ENCODE measurements at regions not wholly inside any gene's neighbourhood (a gene's known extent, or its start where the extent isn't known, plus 50 kb on each side); places are given as distances from the start of the nearest gene placed in this dataset.
"Not testable (repeated sequence)": the region's sequence is repeated elsewhere in the genome, so short reads cannot be mapped to it uniquely, and the experiment has no call there.

DNA sequence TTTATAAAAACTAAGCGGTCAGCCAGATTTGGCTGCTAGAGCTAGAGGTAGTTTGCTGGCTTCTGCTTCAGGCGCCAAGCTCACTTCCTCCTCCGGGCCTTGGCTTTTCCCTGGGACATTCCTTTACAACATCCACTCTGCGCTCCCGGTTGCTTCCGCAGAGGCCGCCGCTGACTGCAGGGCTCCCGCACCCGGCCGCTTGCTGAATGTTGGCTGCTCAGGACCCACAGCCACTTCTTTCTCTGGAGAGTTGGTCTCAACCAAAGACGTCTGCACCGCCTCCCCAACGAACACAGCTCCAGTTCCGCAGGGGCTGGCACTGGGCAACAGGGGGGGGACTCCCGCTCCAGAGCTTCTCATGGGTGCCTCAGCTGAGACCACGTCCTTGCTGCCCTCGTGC lies 282.8 kb downstream of the TFAP2C start:
- DNase-seq (ENCODE audit: low read depth in 4 of 4, low spot score in 3 of 4): no peak

GRCh38 chr20:56914532-56914931 lies 285.4 kb downstream of the TFAP2C start:
- no peak for DNase-seq (ENCODE audit: low read depth in 4 of 4, low spot score in 3 of 4)

- DNase-seq (ENCODE audit: low read depth in 4 of 4, low spot score in 3 of 4): no peak
Measured at GRCh38 chr20:56916345-56916622, 287.2 kb downstream of the TFAP2C start.

GRCh38 chr20:56920041-56920440 lies 290.9 kb downstream of the TFAP2C start:
- DNase-seq (ENCODE audit: low read depth in 4 of 4, low spot score in 3 of 4): not testable (repeated sequence)

DNA sequence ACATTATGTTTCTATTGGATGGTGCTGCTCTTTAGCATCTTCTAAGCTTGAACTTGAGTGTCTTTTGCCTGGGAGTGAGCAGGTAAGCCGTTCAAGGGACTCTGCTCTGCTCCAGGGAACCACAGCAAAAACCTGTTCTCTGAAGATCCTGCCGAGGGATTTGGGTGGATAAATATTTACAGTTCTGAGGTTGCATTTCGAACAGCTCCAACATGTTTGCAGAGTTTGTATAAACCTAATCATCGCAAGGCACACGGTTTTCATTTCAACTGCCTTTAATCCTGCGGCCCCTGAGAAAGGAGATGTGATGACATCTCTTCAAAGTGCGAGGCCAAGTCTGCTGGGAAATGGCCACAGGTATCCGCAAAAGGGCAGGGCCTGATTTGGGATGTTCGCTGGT lies 293.4 kb downstream of the TFAP2C start:
- no peak for DNase-seq (ENCODE audit: low read depth in 4 of 4, low spot score in 3 of 4)

DNA sequence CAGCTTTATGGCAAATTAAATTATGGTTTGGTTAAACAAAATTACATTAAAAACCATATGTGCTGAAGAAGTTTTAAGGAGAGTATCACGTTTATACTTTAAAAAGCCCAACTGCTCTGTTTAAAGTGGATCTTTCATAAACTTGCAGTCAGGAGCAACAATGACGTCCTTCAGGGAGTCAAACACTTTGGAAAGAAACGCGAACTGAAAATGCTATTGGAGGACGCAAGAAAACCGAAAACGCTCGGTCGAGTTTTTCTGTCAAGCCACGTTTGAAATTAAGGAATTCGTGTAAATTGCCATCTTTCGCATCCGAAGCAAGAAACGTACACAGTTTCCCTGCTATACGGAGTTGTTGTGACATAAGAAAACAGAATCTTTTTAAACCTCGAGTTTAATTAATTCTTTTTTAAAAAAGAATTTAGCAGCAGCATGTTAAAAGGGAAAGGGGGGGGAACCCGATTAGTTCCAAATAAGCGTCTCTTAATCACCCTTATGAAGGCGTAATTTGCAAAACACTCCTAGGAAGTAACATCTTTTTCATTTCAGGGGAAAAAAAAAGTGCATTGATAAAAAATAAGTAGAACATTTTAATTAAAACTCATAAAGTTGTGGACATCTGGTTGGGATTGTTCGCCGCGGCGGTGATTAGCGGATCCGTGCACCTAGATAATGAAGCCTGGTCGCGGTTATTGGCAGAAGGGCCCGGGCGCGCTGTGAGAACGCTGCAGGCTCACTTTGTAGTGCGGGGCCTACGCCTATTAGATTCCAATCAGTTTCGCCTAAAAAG lies 295.4 kb downstream of the TFAP2C start:
- no peak for DNase-seq (ENCODE audit: low read depth in 4 of 4, low spot score in 3 of 4)

GRCh38 chr20:56925082-56925830 lies 296.1 kb downstream of the TFAP2C start:
- no peak for DNase-seq (ENCODE audit: low read depth in 4 of 4, low spot score in 3 of 4)

- no peak for DNase-seq (ENCODE audit: low read depth in 4 of 4, low spot score in 3 of 4)
Measured at GRCh38 chr20:56925831-56926170, 296.7 kb downstream of the TFAP2C start.

GRCh38 chr20:56926501-56926900 lies 297.4 kb downstream of the TFAP2C start:
- no peak for DNase-seq (ENCODE audit: low read depth in 4 of 4, low spot score in 3 of 4)

- no peak for DNase-seq (ENCODE audit: low read depth in 4 of 4, low spot score in 3 of 4)
Measured at GRCh38 chr20:56927127-56927526, 298.0 kb downstream of the TFAP2C start.

GRCh38 chr20:56928007-56928406 lies 298.9 kb downstream of the TFAP2C start:
- no peak for DNase-seq (ENCODE audit: low read depth in 4 of 4, low spot score in 3 of 4)

- DNase-seq (ENCODE audit: low read depth in 4 of 4, low spot score in 3 of 4): no peak
Measured at GRCh38 chr20:56929606-56930005, 300.5 kb downstream of the TFAP2C start.

GRCh38 chr20:56930876-56931275 lies 301.8 kb downstream of the TFAP2C start:
- DNase-seq (ENCODE audit: low read depth in 4 of 4, low spot score in 3 of 4): no peak

GRCh38 chr20:56932575-56933330 lies 303.6 kb downstream of the TFAP2C start:
- DNase-seq (ENCODE audit: low read depth in 4 of 4, low spot score in 3 of 4): no peak

DNA sequence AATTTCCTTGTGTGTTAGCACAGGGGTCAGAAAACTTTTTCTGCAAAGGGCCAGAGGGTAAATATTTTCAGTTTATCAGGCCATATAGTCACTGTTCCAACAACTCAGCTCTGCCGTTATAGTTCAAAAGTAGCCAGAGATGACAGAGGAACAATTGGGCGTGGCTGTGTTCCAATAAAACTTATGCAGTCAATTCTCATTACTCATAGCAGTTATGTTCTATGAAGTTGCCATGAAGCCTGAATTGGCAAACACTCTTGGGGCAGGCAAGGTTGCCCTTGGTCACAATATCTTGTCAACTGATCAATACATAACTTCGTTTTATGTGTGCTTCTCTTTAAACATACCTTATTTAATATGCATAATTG lies 304.2 kb downstream of the TFAP2C start:
- no peak for DNase-seq (ENCODE audit: low read depth in 4 of 4, low spot score in 3 of 4)

DNA sequence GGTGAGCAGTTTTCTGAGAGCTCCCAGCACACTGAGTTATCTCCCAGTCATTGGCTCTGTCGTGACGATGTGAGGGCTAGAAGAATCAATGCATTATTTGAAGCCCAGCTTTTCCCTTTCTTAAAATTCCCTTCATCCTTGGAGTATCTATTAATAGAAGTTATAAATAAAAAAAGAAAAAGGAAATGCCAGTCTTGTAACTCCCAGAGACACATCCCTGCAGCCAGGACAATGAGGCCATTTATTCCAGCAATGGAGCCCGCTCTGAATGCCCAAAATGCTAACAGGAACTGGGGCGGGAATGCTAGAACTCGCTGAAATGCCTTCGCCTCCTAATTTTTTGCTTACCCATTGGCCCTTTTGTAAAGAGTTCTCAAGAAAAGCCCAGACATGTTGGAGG lies 305.8 kb downstream of the TFAP2C start:
- DNase-seq (ENCODE audit: low read depth in 4 of 4, low spot score in 3 of 4): no peak

DNA sequence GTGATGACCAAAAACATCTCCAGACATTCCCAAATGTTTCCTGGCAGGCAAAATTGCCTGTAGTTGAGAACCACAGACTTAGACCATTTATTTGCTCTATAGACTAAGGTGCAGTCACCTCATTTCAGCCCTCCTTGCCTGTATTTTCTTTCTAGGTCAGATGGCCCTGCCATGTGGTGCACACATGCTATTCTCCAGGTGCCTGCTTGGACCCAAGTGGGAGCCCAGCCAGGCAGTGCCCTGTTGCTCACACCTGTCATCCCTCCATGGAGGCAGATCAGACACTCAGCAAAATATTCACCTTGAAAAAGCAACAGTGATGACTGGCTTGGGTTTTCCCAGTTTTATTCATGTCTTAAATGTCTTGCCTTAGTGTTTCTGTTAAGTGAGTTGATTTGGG lies 311.4 kb downstream of the TFAP2C start:
- no peak for DNase-seq (ENCODE audit: low read depth in 4 of 4, low spot score in 3 of 4)

DNA sequence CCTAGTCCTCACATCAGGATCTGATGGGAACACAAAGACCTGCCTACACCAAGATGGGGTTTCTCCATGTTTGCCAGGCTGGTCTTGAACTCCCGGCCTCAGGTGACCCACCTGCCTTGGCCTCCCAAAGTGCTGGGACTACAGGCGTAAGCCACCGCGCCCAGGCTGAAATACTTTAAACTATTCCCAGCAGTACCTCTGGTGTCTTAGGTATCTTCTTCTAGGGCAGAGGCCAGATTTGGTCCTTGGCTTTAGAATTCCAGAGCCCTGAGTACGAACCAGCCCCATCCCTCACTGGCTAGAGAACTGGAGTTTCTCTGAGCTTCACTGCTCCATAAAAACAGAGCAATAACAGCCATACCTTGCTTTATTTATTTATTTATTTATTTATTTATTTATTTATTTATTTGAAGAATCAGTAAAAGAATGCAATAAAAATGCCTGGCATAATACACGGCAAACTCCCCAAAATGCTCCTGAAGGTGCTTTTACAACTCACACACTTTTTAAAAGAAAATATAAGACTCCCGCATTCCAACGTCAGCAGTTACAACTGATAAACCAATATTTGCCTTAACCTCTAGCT lies 312.1 kb downstream of the TFAP2C start:
- no peak for DNase-seq (ENCODE audit: low read depth in 4 of 4, low spot score in 3 of 4)

DNA sequence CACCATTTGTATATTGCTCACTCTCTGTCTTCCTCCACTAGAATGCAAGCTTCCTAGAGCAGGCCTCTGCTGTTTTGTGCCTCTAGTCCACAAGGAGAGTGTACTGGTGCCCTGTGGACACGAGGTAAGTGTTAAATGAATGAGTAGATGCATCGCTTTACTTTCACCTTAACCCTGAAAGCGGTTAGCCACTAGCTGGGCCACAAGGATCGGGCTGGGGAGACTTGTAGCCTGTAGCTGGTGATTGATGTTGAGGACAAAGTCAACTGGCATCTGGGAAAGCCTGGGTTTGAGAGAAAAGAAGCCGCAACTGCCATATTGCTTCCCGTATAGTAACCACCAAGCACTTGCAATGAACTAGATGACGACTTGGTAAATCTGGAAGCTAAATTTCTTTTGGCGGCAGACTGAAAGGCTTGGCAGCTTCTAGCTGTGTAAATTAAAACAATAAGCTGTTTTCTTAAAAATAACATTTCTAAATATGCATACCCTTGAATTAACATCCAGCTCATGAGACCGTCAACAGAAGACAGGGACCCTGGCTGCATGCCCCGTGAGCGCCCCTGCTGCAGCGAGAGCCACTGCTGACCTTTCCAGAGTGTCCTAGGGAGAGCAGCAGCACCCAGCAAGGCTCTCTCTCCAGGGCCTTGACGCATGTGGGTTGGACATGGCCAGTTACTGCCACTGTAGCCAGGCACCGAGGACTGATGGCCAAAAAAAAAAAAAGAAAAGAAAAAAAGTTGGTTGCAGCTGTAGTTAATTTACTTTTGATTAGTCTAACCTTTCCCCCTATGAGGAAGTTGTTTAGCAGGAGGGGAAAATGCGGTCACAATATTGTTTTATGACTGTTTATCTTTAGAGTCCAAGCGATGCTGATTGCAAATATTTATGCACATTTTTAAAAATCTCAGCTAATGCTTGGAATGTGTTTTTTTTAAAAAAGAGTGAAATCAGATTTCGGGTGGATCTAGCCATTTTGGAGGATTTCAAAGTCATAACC lies 315.1 kb downstream of the TFAP2C start:
- no peak for DNase-seq (ENCODE audit: low read depth in 4 of 4, low spot score in 3 of 4)

DNA sequence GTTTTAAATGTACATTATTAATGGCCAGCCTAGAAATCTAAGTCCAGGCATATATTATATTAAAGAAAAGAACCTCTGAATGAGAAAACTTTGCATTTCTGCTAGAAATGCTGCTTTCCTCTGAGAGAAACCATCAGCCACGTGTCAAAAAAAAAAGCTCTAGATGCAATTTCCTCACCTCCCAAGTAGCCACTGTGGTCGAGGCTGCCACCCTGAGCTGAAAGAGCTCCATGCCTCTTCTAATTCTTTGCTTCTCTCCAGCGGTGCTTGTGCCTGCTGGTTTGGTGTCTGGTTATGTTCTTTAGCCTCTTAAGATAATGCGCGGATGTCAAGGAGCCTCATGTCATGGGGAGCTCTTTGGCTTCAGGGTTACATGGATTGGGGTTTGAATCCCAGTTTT lies 316.0 kb downstream of the TFAP2C start:
- DNase-seq (ENCODE audit: low read depth in 4 of 4, low spot score in 3 of 4): no peak

Data from right renal pelvis (tissue), 4 donors.